Kidney (tissue), 13 donors: ENCODE measurements at regions not wholly inside any gene's neighbourhood (a gene's known extent, or its start where the extent isn't known, plus 50 kb on each side); places are given as distances from the start of the nearest gene placed in this dataset.
A peak's percentile ranks its signal among the peaks of the same experiment; 100 is the strongest.

Source experiments
- DNase-seq, 5 donors: peaks; one replicate each; pipeline ENCODE4 v3.0.0-alpha.2; 2013 to 2020
- FAIRE-seq: peaks from 2 replicates; lab custom pipeline; 2012; peaks lifted over from hg19 to GRCh38; lab: Jason Lieb, UNC
- H3K27ac ChIP-seq, 2 donors: one replicate each; pipeline ENCODE4 v1.7.0; 2013; ENCODE audit warnings: low read depth in 2 of 2, low read length in 2 of 2, inconsistent platforms in 1 of 2
- H3K27me3 ChIP-seq: one replicate; pipeline ENCODE4 v1.7.1; 2013; ENCODE audit warnings: low read length, inconsistent platforms; ENCODE audit not compliant: control insufficient read depth, insufficient read depth
- H3K36me3 ChIP-seq, 3 donors: one replicate each; pipeline versions ENCODE4 v1.7.0 to v1.7.1; 2013; ENCODE audit warnings: low read length in 3 of 3, control low read depth in 1 of 3, inconsistent platforms in 1 of 3; ENCODE audit not compliant: insufficient read depth in 3 of 3, control insufficient read depth in 2 of 3
- H3K4me1 ChIP-seq, 3 donors: one replicate each; pipeline versions ENCODE4 v1.7.0 to v1.7.1; 2013; ENCODE audit warnings: low read length in 3 of 3, inconsistent platforms in 1 of 3, low read depth in 1 of 3; ENCODE audit not compliant: control insufficient read depth in 2 of 3, insufficient read depth in 2 of 3
- H3K4me3 ChIP-seq, 3 donors: one replicate each; pipeline versions ENCODE4 v1.7.0 to v1.8.1; 2013; ENCODE audit warnings: low read length in 3 of 3, control low read depth in 1 of 3, inconsistent platforms in 1 of 3
- H3K9ac ChIP-seq, 3 donors: one replicate each; pipeline versions ENCODE4 v1.7.0 to v1.7.1; 2013; ENCODE audit warnings: low read length in 3 of 3, control low read depth in 1 of 3, inconsistent platforms in 1 of 3
- H3K9me3 ChIP-seq, 3 donors: one replicate each; pipeline versions ENCODE4 v1.7.0 to v1.7.1; 2013; ENCODE audit warnings: low read length in 3 of 3, control low read depth in 1 of 3, inconsistent platforms in 1 of 3; ENCODE audit not compliant: control insufficient read depth in 2 of 3, insufficient read depth in 1 of 3
- intact Hi-C: fragments of 100-400 bp; cut with DNase I; formaldehyde crosslinking; loops from one replicate; pipeline ENCODE4 v1.11.1; 2022
- TF ChIP-seq, protein P1 (sequence below): IDR thresholded peaks from 3 replicates; pipeline ENCODE4 v1.5.1; 2012; ENCODE audit warnings: mild to moderate bottlenecking, moderate library complexity, borderline replicate concordance; ENCODE audit not compliant: insufficient read depth; ENCODE audit errors: extremely low read depth
- donor health status: control.
- donor health status: control.
- donor health status: control.
- donor health status: control.
- donor health status: control.
- donor health status: DM: yes; HTN: yes; CAD: no.
- donor health status: Normal renal cell carcinoma (clear cell type).

DNA sequence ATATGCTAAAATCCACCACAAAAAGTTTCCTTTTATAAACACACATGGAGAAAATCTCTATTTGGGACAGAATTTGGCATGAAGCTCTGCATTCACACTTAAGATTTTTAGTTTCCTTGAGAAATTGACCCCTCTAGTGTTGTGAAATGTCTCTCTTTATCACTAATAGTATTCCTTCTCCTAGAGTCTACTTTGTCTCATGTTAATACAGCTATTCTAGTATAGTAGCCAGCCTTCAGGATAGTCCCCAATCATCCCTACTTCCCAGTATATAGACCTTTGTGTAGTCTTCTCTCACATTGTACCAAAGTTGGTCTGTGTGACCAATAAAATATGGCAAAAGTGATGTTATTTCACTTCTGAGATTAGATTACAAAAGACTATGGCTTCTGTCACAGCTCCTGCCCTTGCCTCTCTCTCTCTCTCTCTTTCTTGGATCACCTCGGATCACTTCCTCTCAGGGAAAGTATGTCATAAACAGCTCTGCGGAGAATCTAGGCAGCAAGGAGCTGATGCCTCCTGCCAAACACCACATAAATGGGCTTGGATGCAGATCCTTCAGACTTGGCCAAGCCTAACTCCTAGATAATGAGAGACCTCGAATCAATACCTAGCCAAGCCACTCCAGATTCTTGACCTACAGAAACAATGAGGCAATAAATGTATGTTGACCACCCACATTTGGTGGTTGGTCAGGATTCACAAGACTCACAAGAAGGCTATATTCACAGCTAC lies 59.7 kb upstream of the NABP1 start:
- TF ChIP-seq, protein P1, sequence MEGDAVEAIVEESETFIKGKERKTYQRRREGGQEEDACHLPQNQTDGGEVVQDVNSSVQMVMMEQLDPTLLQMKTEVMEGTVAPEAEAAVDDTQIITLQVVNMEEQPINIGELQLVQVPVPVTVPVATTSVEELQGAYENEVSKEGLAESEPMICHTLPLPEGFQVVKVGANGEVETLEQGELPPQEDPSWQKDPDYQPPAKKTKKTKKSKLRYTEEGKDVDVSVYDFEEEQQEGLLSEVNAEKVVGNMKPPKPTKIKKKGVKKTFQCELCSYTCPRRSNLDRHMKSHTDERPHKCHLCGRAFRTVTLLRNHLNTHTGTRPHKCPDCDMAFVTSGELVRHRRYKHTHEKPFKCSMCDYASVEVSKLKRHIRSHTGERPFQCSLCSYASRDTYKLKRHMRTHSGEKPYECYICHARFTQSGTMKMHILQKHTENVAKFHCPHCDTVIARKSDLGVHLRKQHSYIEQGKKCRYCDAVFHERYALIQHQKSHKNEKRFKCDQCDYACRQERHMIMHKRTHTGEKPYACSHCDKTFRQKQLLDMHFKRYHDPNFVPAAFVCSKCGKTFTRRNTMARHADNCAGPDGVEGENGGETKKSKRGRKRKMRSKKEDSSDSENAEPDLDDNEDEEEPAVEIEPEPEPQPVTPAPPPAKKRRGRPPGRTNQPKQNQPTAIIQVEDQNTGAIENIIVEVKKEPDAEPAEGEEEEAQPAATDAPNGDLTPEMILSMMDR = no peak
- H3K9me3 ChIP-seq = no peaks in the 10 kb centered on the region
- no peaks in the 10 kb centered on the region for H3K27me3 ChIP-seq
- no peak overlapping the region for H3K27ac ChIP-seq
- FAIRE-seq (no peak), DNase-seq (no peak)
- H3K9ac ChIP-seq = no peak overlapping the region
- intact Hi-C loops = no loop called here
- H3K4me3 ChIP-seq = no peak overlapping the region
- no peaks in the 10 kb centered on the region for H3K4me1 ChIP-seq
- H3K36me3 ChIP-seq = no peaks in the 10 kb centered on the region

DNA sequence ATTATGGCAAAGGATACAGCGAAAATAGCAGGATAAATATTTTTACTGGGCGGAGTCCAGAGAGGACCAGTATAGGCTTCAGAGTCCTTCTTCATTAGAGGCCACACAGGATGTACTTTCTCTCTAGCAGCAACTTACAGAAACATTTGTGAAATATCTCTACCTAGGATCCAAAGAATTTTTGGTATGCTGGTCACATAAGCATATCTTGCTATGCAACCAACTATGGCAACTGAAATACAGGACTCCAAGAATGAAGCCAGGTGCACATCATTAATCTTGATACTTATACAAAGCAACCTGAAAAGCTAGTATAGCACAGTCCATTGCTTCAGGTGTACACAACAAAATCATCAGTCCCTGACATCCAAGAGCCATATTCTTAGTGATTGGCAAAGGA lies 59.1 kb upstream of the NABP1 start:
- H3K27me3 ChIP-seq = no peaks in the 10 kb centered on the region
- H3K9me3 ChIP-seq = no peaks in the 10 kb centered on the region
- FAIRE-seq = no peak
- peak in 2 of 5 donors; percentile 40 to 42 for DNase-seq
- no peak overlapping the region for H3K4me3 ChIP-seq
- TF ChIP-seq, protein P1 = no peak
- no peak overlapping the region for H3K27ac ChIP-seq
- no peaks in the 10 kb centered on the region for H3K36me3 ChIP-seq
- H3K4me1 ChIP-seq = no peaks in the 10 kb centered on the region
- H3K9ac ChIP-seq = no peak overlapping the region
- intact Hi-C loops = no loop called here

DNA sequence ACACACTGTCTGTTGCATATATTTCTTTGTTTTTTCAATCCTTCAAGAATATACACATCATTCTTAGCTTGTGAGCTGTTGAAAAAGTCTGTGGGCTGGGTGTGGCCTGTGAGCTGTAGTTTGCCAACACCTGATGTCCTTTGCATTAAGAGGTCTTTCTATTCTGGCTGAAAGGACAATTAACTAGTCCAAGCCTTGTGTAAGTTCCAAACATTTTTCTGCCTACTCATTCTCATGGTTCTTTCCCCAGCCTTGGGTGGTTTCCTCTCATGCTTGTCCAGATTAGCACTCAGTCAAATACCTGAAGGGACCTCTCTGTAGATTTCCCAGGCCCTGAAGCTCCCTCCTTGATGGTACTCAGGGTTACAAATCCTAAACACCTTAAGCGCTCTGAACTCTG lies 57.8 kb upstream of the NABP1 start:
- H3K27me3 ChIP-seq = no peaks in the 10 kb centered on the region
- H3K4me3 ChIP-seq = no peak overlapping the region
- no peaks in the 10 kb centered on the region for H3K4me1 ChIP-seq
- DNase-seq (no peak), FAIRE-seq (no peak)
- no peak overlapping the region for H3K27ac ChIP-seq
- no peak overlapping the region for H3K9ac ChIP-seq
- H3K9me3 ChIP-seq = no peaks in the 10 kb centered on the region
- TF ChIP-seq, protein P1 = no peak
- intact Hi-C loops = no loop called here
- no peaks in the 10 kb centered on the region for H3K36me3 ChIP-seq
